GM23338 (cell line): ENCODE measurements at regions not wholly inside any gene's neighbourhood (a gene's known extent, or its start where the extent isn't known, plus 50 kb on each side); places are given as distances from the start of the nearest gene placed in this dataset.

ENCODE experiments used
- CREB1 ChIP-seq: fragments of 250-450 bp; sonication (Bioruptor Pico); IDR thresholded peaks from 2 replicates; pipeline ENCODE4 v1.5.0; 2020; ENCODE audit warnings: low read depth, mild to moderate bottlenecking, moderate library complexity
- CTCF ChIP-seq, 2 experiments: fragments of 200-600 bp in 1 of 2; sonication (generic) in 1 of 2; conservative IDR thresholded peaks; 2 replicates each; pipeline versions ENCODE4 v1.5.1 to v1.6.1; 2016 to 2017; ENCODE audit warnings: antibody characterized with exemption in 2 of 2, low read depth in 2 of 2, mild to moderate bottlenecking in 2 of 2, moderate library complexity in 1 of 2
- EZH2 ChIP-seq: fragments of 200-600 bp; sonication (generic); IDR thresholded peaks from one replicate; pipeline ENCODE4 v1.8.0; 2017; ENCODE audit warnings: antibody characterized with exemption, mild to moderate bottlenecking, low read depth; ENCODE audit not compliant: unreplicated experiment
- JUNB ChIP-seq: IDR thresholded peaks from one replicate; pipeline ENCODE4 v1.6.1; 2016; ENCODE audit warnings: antibody characterized with exemption; ENCODE audit not compliant: unreplicated experiment
- POLR2AphosphoS5 ChIP-seq: IDR thresholded peaks from 2 replicates; pipeline ENCODE4 v1.6.1; 2016; ENCODE audit warnings: antibody characterized with exemption, low read depth
- REST ChIP-seq: IDR thresholded peaks from one replicate; pipeline ENCODE4 v1.6.1; 2018; ENCODE audit warnings: antibody characterized with exemption; ENCODE audit not compliant: unreplicated experiment
- STAT1 ChIP-seq: IDR thresholded peaks from one replicate; pipeline ENCODE4 v1.6.1; 2016; ENCODE audit warnings: antibody characterized with exemption; ENCODE audit not compliant: unreplicated experiment
- ZNF114 ChIP-seq: fragments of 250-450 bp; sonication (Bioruptor Pico); IDR thresholded peaks from 2 replicates; pipeline ENCODE4 v1.5.0; 2020; ENCODE audit warnings: mild to moderate bottlenecking, moderate library complexity
- ZNF462 ChIP-seq: fragments of 250-450 bp; sonication (Bioruptor Pico); IDR thresholded peaks from 2 replicates; pipeline ENCODE4 v1.5.0; 2020; ENCODE audit warnings: mild to moderate bottlenecking, moderate library complexity

- no peak for TF ChIP-seq ZNF462 (CRISPR knock-in tag)
- no peak for TF ChIP-seq JUNB
- TF ChIP-seq REST: no peak
- no peak for TF ChIP-seq EZH2
- no peak for TF ChIP-seq STAT1
- TF ChIP-seq CTCF (conservative IDR thresholded peaks at IDR 0.05; ENCODE audit: low read depth in 2 of 2): no peak
- no peak for TF ChIP-seq POLR2AphosphoS5
- no peak for TF ChIP-seq ZNF114 (CRISPR knock-in tag)
- TF ChIP-seq CREB1 (CRISPR knock-in tag): no peak
Observed at GRCh38 chr4:148812101-148812500, 369.9 kb upstream of the NR3C2 start (continued).
